Head of caudate nucleus (tissue), 42 donors: ENCODE measurements at regions not wholly inside any gene's neighbourhood (a gene's known extent, or its start where the extent isn't known, plus 50 kb on each side); places are given as distances from the start of the nearest gene placed in this dataset.
"Not testable (repeated sequence)": the region's sequence is repeated elsewhere in the genome, so short reads cannot be mapped to it uniquely, and the experiment has no call there.

Experiments
- DNase-seq, 42 donors: peaks; one replicate each; pipeline versions ENCODE4 v3.0.0 to v3.0.0-alpha.2; 2020 to 2021; ENCODE audit warnings: mixed read lengths in 7 of 42
- intact Hi-C: fragments of 100-400 bp; cut with DNase I; formaldehyde crosslinking; loops from one replicate; pipeline ENCODE4 v1.15.0; 2022

DNA sequence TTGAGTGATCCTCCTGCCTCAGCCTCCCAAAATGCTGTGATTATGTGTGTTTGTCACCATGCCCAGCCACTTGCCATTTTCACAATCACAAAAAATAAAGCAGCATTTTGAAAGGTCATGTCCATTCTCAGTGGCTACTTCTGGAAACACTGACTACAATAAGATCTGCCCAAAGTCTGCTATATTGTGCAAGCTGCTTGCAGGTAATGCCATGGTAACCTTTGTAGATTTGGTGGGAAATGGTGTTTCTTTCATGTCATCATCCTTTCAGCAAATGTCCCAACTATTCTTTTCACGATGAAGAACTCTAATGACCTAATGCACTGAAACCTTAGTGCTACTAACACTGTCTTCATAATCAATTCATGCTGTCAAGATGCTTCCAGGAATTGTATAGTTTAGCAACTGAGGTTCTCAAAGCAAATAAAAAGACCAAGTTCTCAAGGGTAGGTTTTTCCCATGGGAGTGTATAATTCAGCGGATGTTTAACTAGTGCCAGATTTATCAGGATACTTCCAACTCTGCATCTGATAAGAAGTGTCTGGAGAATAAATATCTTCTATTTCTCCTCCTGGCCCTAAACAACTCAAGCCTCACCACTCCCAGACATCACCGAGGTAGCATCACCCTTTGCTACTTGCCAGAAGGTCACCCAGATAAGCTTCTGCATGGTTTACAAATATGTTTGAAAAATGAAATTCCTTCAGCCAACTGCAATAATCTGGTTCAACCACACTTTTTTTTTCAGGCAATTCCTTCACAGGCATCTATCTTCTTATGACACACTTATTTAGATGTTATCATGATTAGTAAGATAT lies 132.0 kb upstream of the ZC3H11B start:
- intact Hi-C loops = no loop called here

DNA sequence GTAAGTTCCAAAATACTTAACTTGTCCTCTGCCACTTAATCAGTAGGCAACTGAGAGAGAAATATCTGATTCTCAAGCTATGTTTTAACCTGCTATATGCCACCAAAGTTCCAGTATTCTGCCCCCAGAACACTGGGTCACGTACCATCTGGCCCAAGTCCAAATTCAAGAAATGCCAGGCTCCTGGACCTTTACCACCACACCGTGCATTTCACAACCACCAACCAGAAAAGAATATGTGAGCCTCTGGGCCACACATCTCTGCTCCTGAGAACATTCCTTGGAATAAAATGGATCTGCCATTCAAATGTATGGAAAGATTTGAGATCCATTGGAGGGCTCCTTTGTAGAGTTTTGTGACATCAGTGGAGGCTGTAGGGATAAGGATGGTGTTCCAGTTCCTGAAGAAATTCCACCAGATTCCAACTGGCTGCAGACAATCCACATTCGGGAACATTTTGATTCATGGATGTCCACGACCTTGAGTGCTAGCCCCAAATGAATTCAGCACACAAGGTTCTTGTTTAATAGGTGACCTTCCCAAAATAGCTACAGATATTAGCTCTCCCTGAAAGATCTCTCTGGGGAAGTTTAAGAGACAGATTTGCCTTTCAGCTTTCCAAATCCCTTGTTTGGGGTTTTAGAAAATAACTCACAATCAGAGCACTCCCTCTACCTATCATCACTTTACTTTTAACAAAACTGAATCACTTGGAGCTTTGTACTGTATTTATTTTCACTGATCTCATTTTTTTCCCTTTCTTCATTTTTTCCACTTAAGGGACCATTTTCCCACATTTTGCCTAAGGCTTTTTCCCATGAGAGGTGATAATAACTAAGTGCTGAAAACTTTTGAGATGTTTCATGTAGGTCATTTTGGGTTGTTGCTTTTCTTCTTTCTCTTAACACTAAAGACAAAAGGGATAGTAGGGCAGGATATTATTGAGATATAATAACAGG lies 128.4 kb upstream of the ZC3H11B start:
- intact Hi-C loops = no loop called here
- no peak for DNase-seq

More for the DNA sequence above, 132.0 kb upstream of the ZC3H11B start:
- no peak for DNase-seq

DNA sequence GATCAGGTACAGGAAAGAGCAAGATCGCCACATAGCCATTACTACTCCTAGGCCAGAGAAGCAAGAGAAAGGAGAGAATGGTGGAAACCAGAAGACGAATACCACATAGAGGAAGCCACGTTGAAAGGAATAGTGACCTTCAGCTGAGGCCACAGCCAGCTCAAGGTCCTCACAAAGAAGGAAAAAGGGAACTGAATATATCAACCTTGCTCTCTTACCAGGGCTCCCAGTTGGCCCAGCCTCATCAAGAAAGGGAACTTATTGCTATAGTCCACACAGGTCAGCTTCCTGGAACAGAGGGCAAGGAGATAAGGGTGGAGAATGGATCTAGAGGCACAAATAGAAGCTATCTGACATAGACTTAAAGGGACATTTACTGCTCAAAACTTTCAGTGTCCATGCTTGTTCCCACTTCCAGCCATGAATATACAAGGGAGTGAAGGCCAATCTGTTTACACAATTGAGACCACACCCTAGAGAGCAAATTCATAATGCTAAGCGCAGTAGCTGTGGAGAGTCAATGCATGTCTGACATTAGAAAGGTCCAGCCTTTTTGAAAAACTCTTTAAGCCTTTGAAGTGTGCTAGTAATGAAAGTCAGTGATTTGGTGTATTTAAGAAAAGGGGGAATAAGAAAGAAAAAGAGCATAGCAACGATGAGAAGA lies 120.7 kb upstream of the ZC3H11B start:
- intact Hi-C loops = no loop called here
- no peak for DNase-seq

DNA sequence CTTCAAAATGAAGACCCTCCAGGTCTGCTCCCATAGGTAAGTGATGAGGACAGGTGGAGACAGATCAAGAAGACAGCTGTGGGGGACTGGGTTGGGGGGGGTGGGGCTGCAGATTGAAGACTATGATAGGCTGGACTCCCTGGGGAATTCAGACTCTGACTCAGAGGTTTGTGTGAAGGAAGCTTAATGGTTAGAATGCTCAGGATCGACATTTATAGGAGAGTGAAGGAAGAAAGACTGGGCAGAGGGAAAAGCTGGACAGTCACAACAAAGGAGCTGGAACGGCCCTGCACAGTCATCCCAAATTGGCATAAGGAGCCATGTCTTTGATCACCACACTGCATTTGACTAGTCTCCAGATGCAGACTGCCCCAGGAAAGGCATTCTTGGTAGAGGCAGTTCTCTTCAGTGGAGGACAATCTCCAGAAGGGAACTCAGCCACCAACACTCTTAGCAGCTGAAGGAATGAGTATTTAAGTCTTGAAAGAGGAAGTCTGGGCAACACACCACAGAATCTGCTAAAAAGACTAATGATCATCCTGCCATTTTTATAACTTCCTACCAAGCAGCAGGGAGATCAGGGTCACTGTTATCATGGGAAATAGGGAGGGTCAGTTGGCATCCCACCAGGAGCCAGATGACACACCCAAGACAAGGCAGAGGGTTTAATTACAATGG lies 120.0 kb upstream of the ZC3H11B start:
- intact Hi-C loops = no loop called here
- DNase-seq = no peak

DNA sequence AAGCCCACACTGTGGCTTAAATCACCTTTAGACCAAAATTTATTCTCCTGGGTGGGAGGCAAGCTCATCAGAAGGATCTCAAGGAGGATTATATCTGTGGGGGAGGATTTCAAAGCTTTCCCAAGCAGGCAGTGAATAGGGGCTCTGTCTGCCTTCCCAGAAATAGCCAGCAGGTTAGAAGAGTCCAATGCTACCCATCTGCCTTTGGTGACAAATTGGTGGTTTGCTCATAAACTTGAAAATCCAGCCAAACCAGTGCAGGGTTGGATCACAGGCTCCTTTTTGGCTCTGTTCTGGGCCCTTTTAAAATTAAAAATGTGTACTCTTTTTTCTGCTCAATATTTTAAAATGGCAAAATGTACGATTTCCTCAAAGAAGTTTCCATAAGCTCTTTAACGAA lies 118.9 kb upstream of the ZC3H11B start:
- DNase-seq = no peak
- intact Hi-C loops = no loop called here

DNA sequence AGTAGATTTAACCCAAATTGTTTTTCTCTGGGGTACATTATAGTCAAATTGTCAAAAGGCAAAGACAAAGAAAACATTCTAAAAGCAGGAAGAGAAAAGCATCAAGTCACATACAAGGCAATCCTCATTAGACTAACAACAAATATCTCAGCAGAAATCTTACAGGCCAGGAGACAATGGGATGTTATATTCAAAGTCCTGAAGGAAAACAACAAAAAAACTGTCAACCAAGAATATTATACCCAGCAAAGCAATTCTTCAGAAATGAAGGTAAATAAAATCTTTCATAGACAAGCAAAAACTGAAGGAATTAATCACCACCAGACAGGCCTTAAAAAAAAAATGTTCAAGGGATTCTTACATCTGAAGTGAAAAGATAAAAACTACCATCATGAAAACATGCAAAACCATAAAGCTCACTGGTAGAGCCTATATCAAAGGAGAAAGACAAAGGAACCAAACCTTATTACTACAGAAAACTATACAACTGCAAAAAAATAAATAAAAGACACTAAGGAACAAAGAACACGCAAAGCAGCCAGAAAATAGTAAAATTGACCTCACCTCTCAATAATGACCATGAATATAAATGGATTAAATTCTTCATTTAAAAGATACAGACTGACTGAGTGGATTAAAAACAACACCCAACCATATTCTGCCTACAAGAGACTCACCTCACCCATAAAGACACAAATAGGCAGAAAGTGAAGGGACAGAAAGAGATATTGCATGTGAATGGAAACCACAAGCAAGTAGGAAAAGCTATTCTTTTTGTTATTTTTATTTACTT lies 113.8 kb upstream of the ZC3H11B start:
- DNase-seq = no peak

DNA sequence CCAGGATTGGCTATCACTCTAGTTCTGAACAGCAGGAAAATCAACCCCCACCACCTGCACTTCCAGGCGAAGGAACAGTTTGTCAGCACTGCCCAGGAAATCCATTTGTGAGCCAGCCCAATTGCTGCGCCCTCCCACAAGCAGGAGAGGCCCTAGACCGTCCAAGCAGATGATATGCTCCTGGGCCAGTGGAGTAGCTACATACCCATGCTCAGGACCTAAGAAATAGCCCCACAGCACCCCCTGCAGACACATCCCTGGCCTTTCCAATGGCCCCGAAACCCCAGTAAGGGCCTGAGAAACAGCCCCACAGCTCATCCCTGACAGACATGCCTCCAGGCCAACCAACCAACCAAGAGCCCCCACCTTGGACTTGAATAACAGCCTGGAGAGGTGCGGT lies 111.5 kb upstream of the ZC3H11B start:
- no peak for DNase-seq
- intact Hi-C loops = no loop called here

More for the DNA sequence above, 113.8 kb upstream of the ZC3H11B start:
- intact Hi-C loops = no loop called here

DNA sequence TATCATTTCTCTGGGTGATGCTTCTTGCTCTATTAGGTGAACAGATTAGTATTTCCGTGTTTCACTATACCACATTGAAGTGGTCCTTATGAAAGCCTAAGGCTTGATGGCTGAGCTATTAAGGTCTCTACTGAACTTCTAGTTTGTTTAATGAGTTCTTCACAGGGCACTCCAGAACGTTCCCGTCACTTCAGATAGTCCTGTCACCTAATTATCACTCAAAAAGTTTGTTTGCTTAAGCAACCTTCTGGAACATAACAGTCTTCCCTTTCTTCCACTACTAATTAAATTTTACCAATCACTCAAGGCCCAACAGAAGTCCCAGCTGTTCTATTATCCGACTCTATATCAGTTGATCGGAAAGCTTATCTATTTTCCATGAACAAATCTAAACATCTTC lies 104.6 kb upstream of the ZC3H11B start:
- DNase-seq = no peak
- intact Hi-C loops = no loop called here

DNA sequence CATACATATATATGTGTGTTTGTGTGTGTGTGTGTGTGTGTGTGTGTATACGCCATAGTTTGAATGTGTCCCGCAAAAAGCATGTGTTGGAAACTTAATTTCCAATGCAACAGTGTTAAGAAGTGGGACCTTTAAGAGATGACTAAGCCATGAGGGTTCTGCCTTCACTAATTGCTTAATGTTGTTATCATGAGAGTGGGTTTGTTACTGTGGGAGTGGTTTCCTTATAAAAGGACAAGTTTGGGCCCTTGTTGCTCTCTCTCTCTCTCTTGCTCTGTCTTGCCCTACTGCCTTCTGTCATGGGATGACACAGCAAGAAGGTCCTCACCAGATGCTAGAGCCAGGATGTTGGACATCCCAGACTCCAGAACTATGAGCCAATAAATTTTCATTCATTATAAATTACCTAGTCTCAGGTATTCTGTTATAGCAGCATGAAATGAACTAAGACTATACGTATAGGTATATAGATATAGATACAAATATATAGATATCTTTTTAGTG lies 103.8 kb upstream of the ZC3H11B start:
- intact Hi-C loops = no loop called here
- DNase-seq = no peak

DNA sequence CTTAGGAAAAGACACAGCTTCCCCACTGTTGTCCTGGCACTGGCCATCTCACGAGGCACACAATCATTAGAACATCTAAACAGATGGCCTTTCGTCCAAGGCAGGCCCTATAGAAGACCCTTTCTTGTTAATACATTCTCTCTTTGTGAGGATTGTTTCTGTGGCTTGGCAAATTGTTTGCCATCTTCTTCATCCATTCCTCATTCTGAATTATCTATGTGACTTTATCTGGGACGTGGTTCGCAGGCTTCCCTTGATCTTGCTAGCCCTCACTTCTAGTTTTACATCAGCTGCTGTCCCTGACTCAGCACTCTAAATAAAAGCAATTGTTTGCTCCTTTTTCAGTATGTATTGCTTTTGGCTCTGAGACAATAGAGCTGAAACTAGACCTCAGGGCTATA lies 101.1 kb upstream of the ZC3H11B start:
- DNase-seq = peak in 3 of 42 donors; percentile 9 to 57 (median 35)
- intact Hi-C loops = no loop called here

DNA sequence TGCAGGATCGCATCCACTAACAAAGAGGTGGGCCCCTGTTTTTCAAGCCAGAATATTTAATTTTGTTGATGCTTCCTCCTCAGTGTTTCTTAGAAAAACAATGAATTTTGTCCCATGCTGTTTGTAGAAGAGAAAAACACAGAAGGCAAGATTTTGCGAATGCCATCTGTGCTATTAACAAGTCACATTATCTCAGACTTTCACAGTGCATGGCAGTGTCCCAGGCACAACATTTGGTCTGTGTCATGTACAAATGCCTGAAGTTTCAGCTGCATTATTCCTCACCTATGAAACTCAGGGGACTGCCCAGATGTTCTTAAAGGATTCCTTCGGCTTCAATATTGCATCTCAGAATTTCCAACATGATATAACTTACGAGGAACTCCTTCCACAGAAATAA lies 99.6 kb upstream of the ZC3H11B start:
- peak in 1 of 42 donors; percentile 27 for DNase-seq
- intact Hi-C loops = no loop called here

DNA sequence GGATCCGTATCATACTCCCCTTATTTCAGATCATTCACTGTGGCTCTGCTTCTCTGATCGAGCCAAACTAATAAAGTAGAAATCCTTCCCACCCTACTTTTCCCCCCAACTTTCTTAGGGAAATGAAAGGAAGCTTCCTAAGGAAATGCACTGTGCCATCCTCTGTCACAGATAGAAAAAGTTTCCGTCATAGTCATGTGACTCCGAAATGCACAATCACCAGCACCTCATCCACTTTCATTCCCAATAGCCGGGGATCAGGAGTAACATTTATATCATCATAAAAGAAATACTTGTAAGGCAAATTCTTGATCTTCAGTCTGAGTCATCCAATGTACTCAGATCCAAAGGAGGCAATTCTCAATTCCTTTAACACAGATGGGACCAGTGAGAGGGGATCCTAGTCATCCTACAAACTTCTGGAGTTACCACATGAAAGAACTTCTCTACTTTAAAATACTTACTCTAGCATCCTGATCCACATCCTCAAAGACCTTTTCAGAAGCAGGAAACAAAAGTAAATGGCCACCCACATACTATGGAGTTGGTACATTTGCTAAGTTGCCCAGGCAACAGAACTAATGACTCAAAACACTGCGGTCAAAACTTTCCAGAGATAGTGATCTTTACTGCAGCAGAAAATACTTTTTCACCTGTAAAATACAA lies 97.8 kb upstream of the ZC3H11B start:
- no peak for DNase-seq
- intact Hi-C loops = no loop called here

DNA sequence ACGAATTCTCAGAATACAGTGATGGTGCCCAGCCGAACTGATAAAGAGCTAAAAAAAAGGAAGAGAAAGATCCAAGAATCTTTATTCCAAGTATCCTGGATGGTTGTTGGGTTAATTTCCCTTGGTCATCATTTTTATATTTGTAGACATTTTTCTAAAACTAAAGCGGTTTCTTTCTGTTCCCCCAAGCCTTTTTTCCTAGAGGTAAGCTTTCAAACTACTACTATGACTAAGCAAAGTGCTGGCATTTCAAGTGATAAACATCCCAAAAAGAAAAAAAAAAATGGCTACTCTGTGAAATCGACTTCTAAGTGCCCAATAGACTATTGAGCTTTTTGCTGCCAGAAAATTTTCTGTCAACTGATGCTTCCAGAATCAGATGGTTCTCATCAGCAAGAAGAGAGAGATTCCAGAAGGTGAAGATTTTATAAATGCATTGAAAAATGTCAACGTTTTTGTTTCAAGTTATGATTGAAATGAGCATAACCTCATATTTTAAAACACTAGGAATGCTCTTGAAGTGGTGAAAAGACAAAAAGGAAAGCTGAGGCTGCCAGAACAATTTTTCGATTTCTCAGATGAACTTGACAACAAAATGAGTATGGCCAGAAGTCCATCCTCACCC lies 96.1 kb upstream of the ZC3H11B start:
- intact Hi-C loops = no loop called here

DNA sequence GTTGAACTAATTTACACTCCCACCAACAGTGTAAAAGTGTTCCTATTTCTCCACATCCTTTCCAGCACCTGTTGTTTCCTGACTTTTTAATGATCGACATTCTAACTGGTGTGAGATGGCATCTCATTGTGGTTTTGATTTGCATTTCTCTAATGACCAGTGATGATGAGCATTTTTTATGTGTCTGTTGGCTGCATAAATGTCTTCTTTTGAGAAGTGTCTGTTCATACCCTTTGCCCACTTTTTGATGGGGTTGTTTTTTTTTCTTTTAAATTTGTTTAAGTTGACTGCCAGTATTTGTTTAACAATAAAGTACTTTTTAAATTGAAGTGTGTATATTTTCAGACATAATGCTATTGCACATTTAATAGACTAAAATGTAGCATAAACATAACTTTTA lies 95.0 kb upstream of the ZC3H11B start:
- DNase-seq, intact Hi-C loops: not testable (repeated sequence)

More for the DNA sequence above, 96.1 kb upstream of the ZC3H11B start:
- DNase-seq = no peak

DNA sequence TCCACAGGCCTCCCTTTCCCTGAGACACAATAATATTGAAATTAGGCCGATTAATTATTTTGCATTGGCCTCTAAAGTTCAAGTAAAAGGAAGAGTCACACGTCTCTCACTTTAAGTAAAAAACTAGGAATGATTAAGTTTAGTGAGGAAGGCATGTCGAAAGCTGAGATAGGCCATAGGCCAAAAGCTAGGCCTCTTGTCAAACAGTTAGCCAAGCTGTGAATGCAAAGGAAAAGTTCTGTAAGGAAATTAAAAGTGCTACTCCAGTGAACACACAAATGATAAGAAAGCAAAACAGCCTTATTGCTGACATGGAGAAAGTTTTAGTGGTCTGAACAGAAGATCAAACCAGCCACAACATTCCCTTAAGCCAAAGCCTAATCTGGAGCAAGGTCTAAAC lies 91.4 kb upstream of the ZC3H11B start:
- intact Hi-C loops, DNase-seq: not testable (repeated sequence)

DNA sequence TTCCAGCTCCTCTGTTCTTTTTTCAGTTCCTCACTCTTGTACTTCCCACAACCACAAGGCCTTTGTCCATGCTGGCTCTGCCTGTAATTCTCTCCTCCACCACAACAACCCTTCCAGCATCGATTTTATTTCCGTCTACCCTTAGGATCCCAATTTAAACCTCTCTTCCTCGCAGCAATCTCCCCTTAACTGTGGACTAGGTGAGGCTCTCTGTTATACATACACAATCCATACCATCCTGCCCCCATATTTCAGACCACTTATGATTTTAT lies 90.4 kb upstream of the ZC3H11B start:
- no peak for DNase-seq

DNA sequence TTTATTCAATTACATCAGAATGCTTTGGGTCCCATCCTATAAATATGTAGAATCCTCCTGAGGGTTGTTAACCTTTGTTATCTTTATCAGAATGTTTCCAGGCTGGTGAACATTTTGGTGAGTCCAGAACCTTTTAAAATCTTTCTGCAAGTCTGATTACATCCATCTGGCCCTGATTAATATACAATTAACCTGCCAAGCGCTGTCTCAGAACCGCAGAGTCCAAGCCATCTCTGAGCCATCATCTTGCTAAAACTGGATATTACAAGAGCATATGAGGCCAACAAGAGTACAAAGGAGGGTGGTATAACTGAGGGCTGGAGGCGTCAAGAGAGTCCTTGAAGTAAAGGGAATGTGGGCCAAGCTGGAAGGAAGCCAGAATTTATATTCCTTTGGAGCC lies 88.6 kb upstream of the ZC3H11B start:
- intact Hi-C loops = no loop called here
- DNase-seq = no peak

More for the DNA sequence above, 90.4 kb upstream of the ZC3H11B start:
- intact Hi-C loops = no loop called here
